HCT116 (cell line): ENCODE measurements at regions not wholly inside any gene's neighbourhood (a gene's known extent, or its start where the extent isn't known, plus 50 kb on each side); places are given as distances from the start of the nearest gene placed in this dataset.

Experiments
- EZH2 ChIP-seq: fragments of 200-600 bp; sonication (generic); IDR thresholded peaks from 2 replicates; pipeline ENCODE4 v1.6.1; 2017; ENCODE audit warnings: antibody characterized with exemption, mixed run types
- SRF ChIP-seq: IDR thresholded peaks from 2 replicates; pipeline ENCODE4 v1.6.1; 2012; ENCODE audit warnings: low read depth

GRCh38 chr4:144494280-144494679 lies 151.7 kb upstream of the HHIP start:
- TF ChIP-seq SRF: no peak
- no peak for TF ChIP-seq EZH2
